ENCODE measurements at regions not wholly inside any gene's neighbourhood (a gene's known extent, or its start where the extent isn't known, plus 50 kb on each side); places are given as distances from the start of the nearest gene placed in this dataset.
A peak's percentile ranks its signal among the peaks of the same experiment; 100 is the strongest.

- no peak for DNase-seq (ENCODE audit: low read depth in 6 of 9, low spot score in 9 of 9)
- H3K27me3 ChIP-seq (ENCODE audit: control insufficient read depth in 2 of 2, insufficient read depth in 1 of 2, low read length in 1 of 2) = no peaks in the 10 kb centered on the region
- no peak overlapping the region for H3K4me3 ChIP-seq (ENCODE audit: low read length in 2 of 2)
- no peaks in the 10 kb centered on the region for H3K36me3 ChIP-seq (ENCODE audit: control insufficient read depth in 2 of 2, insufficient read depth in 2 of 2, low read length in 1 of 2)
- H3K4me1 ChIP-seq (ENCODE audit: control insufficient read depth in 2 of 2, insufficient read depth in 2 of 2, low read length in 2 of 2) = peaks cover 2 to 15% of the 10 kb centered on the region in 2 donors
- H3K27ac ChIP-seq (ENCODE audit: low read depth in 1 of 2, low read length in 1 of 2) = no peak overlapping the region
- H3K9me3 ChIP-seq (ENCODE audit: control insufficient read depth in 2 of 2, insufficient read depth in 1 of 2, low read length in 1 of 2) = no peaks in the 10 kb centered on the region
- over 99% methylated on average over 2 of the region's 2 CpGs for WGBS
These were observed 150.2 kb upstream of the SLCO3A1 start for GRCh38 chr15:91703274-91703673.

GRCh38 chr15:91704343-91704742, 149.2 kb upstream of the SLCO3A1 start:
- Histone ChIP-seq H3K4me3 (ENCODE audit: low read length in 2 of 2) (no peak overlapping the region), H3K9me3 (ENCODE audit: control insufficient read depth in 2 of 2, insufficient read depth in 1 of 2, low read length in 1 of 2) (no peaks in the 10 kb centered on the region), H3K27ac (ENCODE audit: low read depth in 1 of 2, low read length in 1 of 2) (no peak overlapping the region), H3K4me1 (ENCODE audit: control insufficient read depth in 2 of 2, insufficient read depth in 2 of 2, low read length in 2 of 2) (peaks cover 2 to 15% of the 10 kb centered on the region in 2 donors), H3K36me3 (ENCODE audit: control insufficient read depth in 2 of 2, insufficient read depth in 2 of 2, low read length in 1 of 2) (no peaks in the 10 kb centered on the region), H3K27me3 (ENCODE audit: control insufficient read depth in 2 of 2, insufficient read depth in 1 of 2, low read length in 1 of 2) (no peaks in the 10 kb centered on the region)
- 94% methylated on average over 5 of the region's 5 CpGs for WGBS
- DNase-seq (ENCODE audit: low read depth in 6 of 9, low spot score in 9 of 9) = no peak

- Histone ChIP-seq H3K36me3 (ENCODE audit: control insufficient read depth in 2 of 2, insufficient read depth in 2 of 2, low read length in 1 of 2) (no peaks in the 10 kb centered on the region), H3K9me3 (ENCODE audit: control insufficient read depth in 2 of 2, insufficient read depth in 1 of 2, low read length in 1 of 2) (no peaks in the 10 kb centered on the region), H3K27me3 (ENCODE audit: control insufficient read depth in 2 of 2, insufficient read depth in 1 of 2, low read length in 1 of 2) (no peaks in the 10 kb centered on the region), H3K4me1 (ENCODE audit: control insufficient read depth in 2 of 2, insufficient read depth in 2 of 2, low read length in 2 of 2) (peaks cover 2 to 15% of the 10 kb centered on the region in 2 donors), H3K4me3 (ENCODE audit: low read length in 2 of 2) (no peak overlapping the region), H3K27ac (ENCODE audit: low read depth in 1 of 2, low read length in 1 of 2) (peak overlapping the region; percentile 25 to 44)
- WGBS = 12% methylated on average over 9 of the region's 9 CpGs
- peak; percentile 69 to 96 (median 87) for DNase-seq (ENCODE audit: low read depth in 6 of 9, low spot score in 9 of 9)
These were observed 147.0 kb upstream of the SLCO3A1 start for GRCh38 chr15:91706322-91707032.

- H3K9me3 ChIP-seq (ENCODE audit: control insufficient read depth in 2 of 2, insufficient read depth in 1 of 2, low read length in 1 of 2) = no peaks in the 10 kb centered on the region
- H3K27me3 ChIP-seq (ENCODE audit: control insufficient read depth in 2 of 2, insufficient read depth in 1 of 2, low read length in 1 of 2) = no peaks in the 10 kb centered on the region
- DNase-seq (ENCODE audit: low read depth in 6 of 9, low spot score in 9 of 9) = no peak
- peaks cover 2 to 14% of the 10 kb centered on the region in 2 donors for H3K4me1 ChIP-seq (ENCODE audit: control insufficient read depth in 2 of 2, insufficient read depth in 2 of 2, low read length in 2 of 2)
- no peak overlapping the region for H3K4me3 ChIP-seq (ENCODE audit: low read length in 2 of 2)
- WGBS = 92% methylated on average over 3 of the region's 3 CpGs
- H3K27ac ChIP-seq (ENCODE audit: low read depth in 1 of 2, low read length in 1 of 2) = no peak overlapping the region
- H3K36me3 ChIP-seq (ENCODE audit: control insufficient read depth in 2 of 2, insufficient read depth in 2 of 2, low read length in 1 of 2) = no peaks in the 10 kb centered on the region
These were observed 143.3 kb upstream of the SLCO3A1 start for GRCh38 chr15:91710080-91710698.

GRCh38 chr15:91711384-91712033, 142.0 kb upstream of the SLCO3A1 start:
- 94% methylated on average over 9 of the region's 9 CpGs for WGBS
- DNase-seq (ENCODE audit: low read depth in 6 of 9, low spot score in 9 of 9) = no peak
- Histone ChIP-seq H3K9me3 (ENCODE audit: control insufficient read depth in 2 of 2, insufficient read depth in 1 of 2, low read length in 1 of 2) (no peaks in the 10 kb centered on the region), H3K27ac (ENCODE audit: low read depth in 1 of 2, low read length in 1 of 2) (no peak overlapping the region), H3K4me3 (ENCODE audit: low read length in 2 of 2) (no peak overlapping the region), H3K36me3 (ENCODE audit: control insufficient read depth in 2 of 2, insufficient read depth in 2 of 2, low read length in 1 of 2) (no peaks in the 10 kb centered on the region), H3K27me3 (ENCODE audit: control insufficient read depth in 2 of 2, insufficient read depth in 1 of 2, low read length in 1 of 2) (no peaks in the 10 kb centered on the region), H3K4me1 (ENCODE audit: control insufficient read depth in 2 of 2, insufficient read depth in 2 of 2, low read length in 2 of 2) (peaks cover 0 to 3% of the 10 kb centered on the region in 2 donors)

GRCh38 chr15:91712286-91712685, 141.2 kb upstream of the SLCO3A1 start:
- Histone ChIP-seq H3K27me3 (ENCODE audit: control insufficient read depth in 2 of 2, insufficient read depth in 1 of 2, low read length in 1 of 2) (no peaks in the 10 kb centered on the region), H3K4me3 (ENCODE audit: low read length in 2 of 2) (no peak overlapping the region), H3K4me1 (ENCODE audit: control insufficient read depth in 2 of 2, insufficient read depth in 2 of 2, low read length in 2 of 2) (no peaks in the 10 kb centered on the region), H3K27ac (ENCODE audit: low read depth in 1 of 2, low read length in 1 of 2) (no peak overlapping the region), H3K9me3 (ENCODE audit: control insufficient read depth in 2 of 2, insufficient read depth in 1 of 2, low read length in 1 of 2) (no peaks in the 10 kb centered on the region), H3K36me3 (ENCODE audit: control insufficient read depth in 2 of 2, insufficient read depth in 2 of 2, low read length in 1 of 2) (no peaks in the 10 kb centered on the region)
- DNase-seq (ENCODE audit: low read depth in 6 of 9, low spot score in 9 of 9) = no peak
- WGBS = 90% methylated on average over 7 of the region's 7 CpGs

GRCh38 chr15:91716536-91716935, 137.0 kb upstream of the SLCO3A1 start:
- Histone ChIP-seq H3K27ac (ENCODE audit: low read depth in 1 of 2, low read length in 1 of 2) (no peak overlapping the region), H3K36me3 (ENCODE audit: control insufficient read depth in 2 of 2, insufficient read depth in 2 of 2, low read length in 1 of 2) (no peaks in the 10 kb centered on the region), H3K4me3 (ENCODE audit: low read length in 2 of 2) (no peak overlapping the region), H3K4me1 (ENCODE audit: control insufficient read depth in 2 of 2, insufficient read depth in 2 of 2, low read length in 2 of 2) (no peaks in the 10 kb centered on the region), H3K9me3 (ENCODE audit: control insufficient read depth in 2 of 2, insufficient read depth in 1 of 2, low read length in 1 of 2) (no peaks in the 10 kb centered on the region), H3K27me3 (ENCODE audit: control insufficient read depth in 2 of 2, insufficient read depth in 1 of 2, low read length in 1 of 2) (no peaks in the 10 kb centered on the region)
- WGBS = 92% methylated on average over 3 of the region's 3 CpGs
- no peak for DNase-seq (ENCODE audit: low read depth in 6 of 9, low spot score in 9 of 9)

- DNase-seq (ENCODE audit: low read depth in 6 of 9, low spot score in 9 of 9) = no peak
- Histone ChIP-seq H3K27ac (ENCODE audit: low read depth in 1 of 2, low read length in 1 of 2) (no peak overlapping the region), H3K4me1 (ENCODE audit: control insufficient read depth in 2 of 2, insufficient read depth in 2 of 2, low read length in 2 of 2) (no peaks in the 10 kb centered on the region), H3K9me3 (ENCODE audit: control insufficient read depth in 2 of 2, insufficient read depth in 1 of 2, low read length in 1 of 2) (no peaks in the 10 kb centered on the region), H3K27me3 (ENCODE audit: control insufficient read depth in 2 of 2, insufficient read depth in 1 of 2, low read length in 1 of 2) (no peaks in the 10 kb centered on the region), H3K36me3 (ENCODE audit: control insufficient read depth in 2 of 2, insufficient read depth in 2 of 2, low read length in 1 of 2) (no peaks in the 10 kb centered on the region), H3K4me3 (ENCODE audit: low read length in 2 of 2) (no peak overlapping the region)
- 98% methylated on average over 3 of the region's 3 CpGs for WGBS
These were observed 135.7 kb upstream of the SLCO3A1 start for GRCh38 chr15:91717811-91718210.

GRCh38 chr15:91723959-91724358, 129.5 kb upstream of the SLCO3A1 start:
- Histone ChIP-seq H3K27ac (ENCODE audit: low read depth in 1 of 2, low read length in 1 of 2) (no peak overlapping the region), H3K27me3 (ENCODE audit: control insufficient read depth in 2 of 2, insufficient read depth in 1 of 2, low read length in 1 of 2) (no peaks in the 10 kb centered on the region), H3K4me1 (ENCODE audit: control insufficient read depth in 2 of 2, insufficient read depth in 2 of 2, low read length in 2 of 2) (no peaks in the 10 kb centered on the region), H3K9me3 (ENCODE audit: control insufficient read depth in 2 of 2, insufficient read depth in 1 of 2, low read length in 1 of 2) (no peaks in the 10 kb centered on the region), H3K4me3 (ENCODE audit: low read length in 2 of 2) (no peak overlapping the region), H3K36me3 (ENCODE audit: control insufficient read depth in 2 of 2, insufficient read depth in 2 of 2, low read length in 1 of 2) (no peaks in the 10 kb centered on the region)
- 96% methylated on average over 6 of the region's 6 CpGs for WGBS
- DNase-seq (ENCODE audit: low read depth in 6 of 9, low spot score in 9 of 9) = no peak
